ENCODE measurements at regions not wholly inside any gene's neighbourhood (a gene's known extent, or its start where the extent isn't known, plus 50 kb on each side); places are given as distances from the start of the nearest gene placed in this dataset.
"Not testable (repeated sequence)": the region's sequence is repeated elsewhere in the genome, so short reads cannot be mapped to it uniquely, and the experiment has no call there.

DNA sequence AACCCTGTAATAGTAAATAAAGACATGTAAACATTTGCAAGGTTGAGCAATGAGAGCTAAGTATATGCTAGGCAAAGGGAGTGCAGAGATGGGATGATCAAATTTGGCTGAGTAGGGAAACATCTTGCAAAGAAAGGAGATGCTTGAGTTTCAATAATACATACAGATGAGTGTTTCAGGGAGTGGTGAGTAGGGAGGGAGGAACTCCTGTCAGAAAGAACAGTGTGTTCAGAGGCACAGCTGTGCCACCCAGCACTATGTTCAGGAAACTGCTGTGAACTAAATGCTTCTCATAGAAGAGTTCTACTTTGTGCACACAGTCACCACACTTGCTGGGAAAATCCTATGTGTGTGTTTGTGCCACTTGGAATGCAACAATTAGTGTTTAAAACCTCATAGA lies 1077.1 kb downstream of the UQCRFS1 start:
- H3K27ac Mint-ChIP-seq = no peak overlapping the region
- no peaks in the 10 kb centered on the region for H3K4me1 ChIP-seq (ENCODE audit: control insufficient read depth, insufficient read depth, low read length, poor library complexity, severe bottlenecking)
- no peak for ATAC-seq (ENCODE audit: low read depth in 2 of 2)

GRCh38 chr19:28134311-28134710 lies 1078.6 kb downstream of the UQCRFS1 start:
- Mint-ChIP-seq H3K36me3 (no peaks in the 10 kb centered on the region), H3K4me3 (no peak overlapping the region), H3K27ac (no peak overlapping the region), H3K4me1 (no peaks in the 10 kb centered on the region), H3K9me3 (peaks cover 0 to 18% (median 7%) of the 10 kb centered on the region in 7 donors), H3K27me3 (no peaks in the 10 kb centered on the region)
- Histone ChIP-seq H3K9me3 (ENCODE audit: control insufficient read depth in 2 of 2, low read length in 2 of 2) (peaks cover 2 to 5% of the 10 kb centered on the region in 2 experiments), H3K36me3 (ENCODE audit: control insufficient read depth, insufficient read depth, low read length) (no peaks in the 10 kb centered on the region), H3K4me3 (ENCODE audit: low read depth, low read length) (no peak overlapping the region), H3K27me3 (ENCODE audit: control insufficient read depth, insufficient read depth, low read length) (no peaks in the 10 kb centered on the region), H3K4me1 (ENCODE audit: control insufficient read depth, insufficient read depth, low read length, poor library complexity, severe bottlenecking) (no peaks in the 10 kb centered on the region), H3K27ac (ENCODE audit: insufficient read depth, low read length, poor library complexity, severe bottlenecking) (no peak overlapping the region)
- ATAC-seq (ENCODE audit: low read depth in 2 of 2) = no peak
- no peak for DNase-seq

More for the DNA sequence above, 1077.1 kb downstream of the UQCRFS1 start:
- Histone ChIP-seq H3K27me3 (ENCODE audit: control insufficient read depth, insufficient read depth, low read length) (no peaks in the 10 kb centered on the region), H3K4me3 (ENCODE audit: low read depth, low read length) (no peak overlapping the region), H3K27ac (ENCODE audit: insufficient read depth, low read length, poor library complexity, severe bottlenecking) (no peak overlapping the region), H3K9me3 (ENCODE audit: control insufficient read depth in 2 of 2, low read length in 2 of 2) (peaks cover 2 to 5% of the 10 kb centered on the region in 2 experiments), H3K36me3 (ENCODE audit: control insufficient read depth, insufficient read depth, low read length) (no peaks in the 10 kb centered on the region)
- Mint-ChIP-seq H3K4me1 (no peaks in the 10 kb centered on the region), H3K4me3 (no peak overlapping the region), H3K27me3 (no peaks in the 10 kb centered on the region), H3K36me3 (no peaks in the 10 kb centered on the region), H3K9me3 (peaks cover 0 to 17% (median 8%) of the 10 kb centered on the region in 7 donors)
- no peak for DNase-seq

GRCh38 chr19:28130881-28131280 lies 1082.1 kb downstream of the UQCRFS1 start:
- H3K9me3 Mint-ChIP-seq = peaks cover 0 to 12% (median 9%) of the 10 kb centered on the region in 7 donors
- not testable (repeated sequence) for H3K4me1 ChIP-seq (ENCODE audit: control insufficient read depth, insufficient read depth, low read length, poor library complexity, severe bottlenecking); H3K27ac Mint-ChIP-seq; ATAC-seq (ENCODE audit: low read depth in 2 of 2); H3K9me3 ChIP-seq (ENCODE audit: control insufficient read depth in 2 of 2, low read length in 2 of 2); H3K27me3 Mint-ChIP-seq; H3K4me1 Mint-ChIP-seq; H3K36me3 Mint-ChIP-seq; H3K36me3 ChIP-seq (ENCODE audit: control insufficient read depth, insufficient read depth, low read length); H3K4me3 ChIP-seq (ENCODE audit: low read depth, low read length); H3K4me3 Mint-ChIP-seq; H3K27ac ChIP-seq (ENCODE audit: insufficient read depth, low read length, poor library complexity, severe bottlenecking); H3K27me3 ChIP-seq (ENCODE audit: control insufficient read depth, insufficient read depth, low read length); DNase-seq

DNA sequence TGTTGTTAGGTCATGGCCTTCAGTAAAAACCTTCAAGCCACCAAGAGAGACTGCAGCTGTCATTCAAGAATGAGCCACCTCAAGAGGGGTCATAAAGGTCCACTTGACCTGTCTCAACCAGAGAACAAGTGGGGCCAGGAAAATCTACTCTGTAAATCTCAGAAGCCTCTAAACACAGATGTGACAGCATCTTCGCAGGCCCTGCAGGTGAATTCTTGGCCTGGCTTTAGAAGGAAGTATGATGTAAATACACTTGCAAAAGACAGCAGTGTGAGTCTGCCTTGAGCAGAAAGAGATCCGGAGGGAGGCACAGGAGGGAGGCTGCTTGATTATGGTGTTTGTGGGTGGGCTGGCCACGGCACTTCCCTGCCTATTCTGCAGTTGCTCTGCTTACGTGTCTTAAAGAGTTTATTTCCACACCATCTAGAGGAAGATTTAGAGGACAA lies 1082.9 kb downstream of the UQCRFS1 start:
- Mint-ChIP-seq H3K4me1 (no peaks in the 10 kb centered on the region), H3K36me3 (no peaks in the 10 kb centered on the region), H3K27ac (no peak overlapping the region), H3K4me3 (no peak overlapping the region), H3K9me3 (peaks cover 0 to 10% (median 8%) of the 10 kb centered on the region in 7 donors), H3K27me3 (no peaks in the 10 kb centered on the region)
- Histone ChIP-seq H3K4me3 (ENCODE audit: low read depth, low read length) (no peak overlapping the region), H3K9me3 (ENCODE audit: control insufficient read depth in 2 of 2, low read length in 2 of 2) (no peaks in the 10 kb centered on the region), H3K27ac (ENCODE audit: insufficient read depth, low read length, poor library complexity, severe bottlenecking) (no peak overlapping the region), H3K36me3 (ENCODE audit: control insufficient read depth, insufficient read depth, low read length) (no peaks in the 10 kb centered on the region), H3K27me3 (ENCODE audit: control insufficient read depth, insufficient read depth, low read length) (no peaks in the 10 kb centered on the region), H3K4me1 (ENCODE audit: control insufficient read depth, insufficient read depth, low read length, poor library complexity, severe bottlenecking) (no peaks in the 10 kb centered on the region)
- no peak for ATAC-seq (ENCODE audit: low read depth in 2 of 2)
- no peak for DNase-seq

DNA sequence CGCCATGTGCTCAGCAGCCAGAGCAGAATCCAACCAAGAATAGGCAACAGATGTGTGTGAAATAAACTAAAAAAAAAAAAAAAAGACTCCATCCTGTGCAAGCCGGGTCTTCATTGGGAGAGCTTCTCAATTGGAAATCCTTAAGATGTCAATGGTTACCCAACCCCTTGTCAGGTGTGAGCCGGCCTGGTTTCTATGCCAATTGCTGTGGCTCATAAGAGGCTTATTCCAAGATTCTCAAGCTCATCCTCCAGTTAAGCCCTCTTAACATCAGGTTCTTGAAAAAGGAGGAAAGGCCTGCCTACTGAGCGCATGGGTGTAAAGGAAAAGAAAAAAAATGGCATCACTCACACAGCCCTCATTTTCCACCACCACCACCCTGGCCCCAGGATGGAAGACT lies 1084.6 kb downstream of the UQCRFS1 start:
- DNase-seq = no peak
- H3K27me3 Mint-ChIP-seq = no peaks in the 10 kb centered on the region
- no peaks in the 10 kb centered on the region for H3K27me3 ChIP-seq (ENCODE audit: control insufficient read depth, insufficient read depth, low read length)
- H3K4me1 Mint-ChIP-seq = no peaks in the 10 kb centered on the region
- no peaks in the 10 kb centered on the region for H3K9me3 ChIP-seq (ENCODE audit: control insufficient read depth in 2 of 2, low read length in 2 of 2)
- no peak overlapping the region for H3K27ac Mint-ChIP-seq
- H3K4me3 Mint-ChIP-seq = no peak overlapping the region
- peaks cover 0 to 12% (median 7%) of the 10 kb centered on the region in 7 donors for H3K9me3 Mint-ChIP-seq
- no peaks in the 10 kb centered on the region for H3K36me3 Mint-ChIP-seq
- no peaks in the 10 kb centered on the region for H3K36me3 ChIP-seq (ENCODE audit: control insufficient read depth, insufficient read depth, low read length)
- no peak overlapping the region for H3K4me3 ChIP-seq (ENCODE audit: low read depth, low read length)
- no peaks in the 10 kb centered on the region for H3K4me1 ChIP-seq (ENCODE audit: control insufficient read depth, insufficient read depth, low read length, poor library complexity, severe bottlenecking)
- ATAC-seq (ENCODE audit: low read depth in 2 of 2) = no peak
- H3K27ac ChIP-seq (ENCODE audit: insufficient read depth, low read length, poor library complexity, severe bottlenecking) = no peak overlapping the region

- Mint-ChIP-seq H3K36me3 (no peaks in the 10 kb centered on the region), H3K27ac (peak overlapping the region in 1 of 3 donors; percentile 11), H3K9me3 (peaks cover 0 to 10% (median 5%) of the 10 kb centered on the region in 7 donors), H3K4me3 (no peak overlapping the region), H3K27me3 (no peaks in the 10 kb centered on the region), H3K4me1 (no peaks in the 10 kb centered on the region)
- DNase-seq (no peak), ATAC-seq (ENCODE audit: low read depth in 2 of 2) (no peak)
- Histone ChIP-seq H3K27ac (ENCODE audit: insufficient read depth, low read length, poor library complexity, severe bottlenecking) (no peak overlapping the region), H3K36me3 (ENCODE audit: control insufficient read depth, insufficient read depth, low read length) (no peaks in the 10 kb centered on the region), H3K27me3 (ENCODE audit: control insufficient read depth, insufficient read depth, low read length) (no peaks in the 10 kb centered on the region), H3K9me3 (ENCODE audit: control insufficient read depth in 2 of 2, low read length in 2 of 2) (no peaks in the 10 kb centered on the region), H3K4me1 (ENCODE audit: control insufficient read depth, insufficient read depth, low read length, poor library complexity, severe bottlenecking) (no peaks in the 10 kb centered on the region), H3K4me3 (ENCODE audit: low read depth, low read length) (no peak overlapping the region)
Observed at GRCh38 chr19:28126135-28126898, 1086.6 kb downstream of the UQCRFS1 start.

GRCh38 chr19:28122734-28123133 lies 1090.2 kb downstream of the UQCRFS1 start:
- Histone ChIP-seq H3K27me3 (ENCODE audit: control insufficient read depth, insufficient read depth, low read length) (no peaks in the 10 kb centered on the region), H3K27ac (ENCODE audit: insufficient read depth, low read length, poor library complexity, severe bottlenecking) (no peak overlapping the region), H3K4me1 (ENCODE audit: control insufficient read depth, insufficient read depth, low read length, poor library complexity, severe bottlenecking) (no peaks in the 10 kb centered on the region), H3K36me3 (ENCODE audit: control insufficient read depth, insufficient read depth, low read length) (no peaks in the 10 kb centered on the region), H3K9me3 (ENCODE audit: control insufficient read depth in 2 of 2, low read length in 2 of 2) (peaks cover 0 to 3% of the 10 kb centered on the region in 2 experiments), H3K4me3 (ENCODE audit: low read depth, low read length) (no peak overlapping the region)
- Mint-ChIP-seq H3K27me3 (no peaks in the 10 kb centered on the region), H3K4me3 (no peak overlapping the region), H3K36me3 (no peaks in the 10 kb centered on the region), H3K9me3 (peaks cover 0 to 12% (median 3%) of the 10 kb centered on the region in 7 donors), H3K4me1 (no peaks in the 10 kb centered on the region), H3K27ac (no peak overlapping the region)
- ATAC-seq (ENCODE audit: low read depth in 2 of 2) = no peak
- DNase-seq = no peak

DNA sequence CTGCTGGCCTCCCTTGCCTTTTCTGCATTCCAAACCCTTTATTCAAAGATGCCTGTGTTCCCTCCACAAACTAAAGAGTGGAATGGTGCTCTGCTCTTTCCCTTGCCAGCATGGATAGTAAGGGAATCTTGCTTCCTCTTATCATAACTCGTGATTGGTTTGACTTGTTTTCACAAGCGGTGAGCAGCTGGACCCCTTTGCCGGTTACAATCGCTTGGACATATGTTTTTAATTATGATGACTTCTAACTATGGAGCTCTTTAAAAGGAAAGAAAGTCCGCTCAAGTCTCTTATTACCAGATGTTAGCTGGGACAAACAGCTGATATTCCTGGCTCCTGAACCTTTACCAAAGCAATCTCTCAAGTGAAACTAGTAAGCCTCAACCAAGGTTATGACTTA lies 1094.7 kb downstream of the UQCRFS1 start:
- Mint-ChIP-seq H3K4me1 (no peaks in the 10 kb centered on the region), H3K27ac (no peak overlapping the region), H3K27me3 (no peaks in the 10 kb centered on the region), H3K4me3 (no peak overlapping the region), H3K36me3 (no peaks in the 10 kb centered on the region), H3K9me3 (peaks cover 0 to 23% (median 6%) of the 10 kb centered on the region in 7 donors)
- ATAC-seq (ENCODE audit: low read depth in 2 of 2) = no peak
- Histone ChIP-seq H3K4me1 (ENCODE audit: control insufficient read depth, insufficient read depth, low read length, poor library complexity, severe bottlenecking) (no peaks in the 10 kb centered on the region), H3K9me3 (ENCODE audit: control insufficient read depth in 2 of 2, low read length in 2 of 2) (peaks cover 0 to 3% of the 10 kb centered on the region in 2 experiments), H3K27me3 (ENCODE audit: control insufficient read depth, insufficient read depth, low read length) (no peaks in the 10 kb centered on the region), H3K27ac (ENCODE audit: insufficient read depth, low read length, poor library complexity, severe bottlenecking) (no peak overlapping the region), H3K36me3 (ENCODE audit: control insufficient read depth, insufficient read depth, low read length) (no peaks in the 10 kb centered on the region), H3K4me3 (ENCODE audit: low read depth, low read length) (no peak overlapping the region)
- DNase-seq = no peak

All from CD4-positive, CD25-positive, alpha-beta regulatory T cell (primary cell).